Gastrocnemius medialis (tissue), 4 donors: ENCODE measurements at regions not wholly inside any gene's neighbourhood (a gene's known extent, or its start where the extent isn't known, plus 50 kb on each side); places are given as distances from the start of the nearest gene placed in this dataset.

Source experiments
- ATAC-seq, 2 donors: fragments of 150-250 bp; one replicate each; pipeline ENCODE4 v1.9.1; 2016
- DNase-seq, 2 donors: peaks; one replicate each; pipeline ENCODE4 v3.0.0-alpha.2; 2019
- H3K27ac ChIP-seq, 4 donors: fragments of 200-600 bp; sonication (generic); 1 replicate in 1 of 4; 2 replicates in 3 of 4; pipeline ENCODE4 v1.5.1; 2016 to 2018; ENCODE audit warnings: mild to moderate bottlenecking in 2 of 4, moderate library complexity in 1 of 4
- H3K27me3 ChIP-seq, 3 donors: fragments of 200-600 bp; sonication (generic) in 2 of 3; 1 replicate in 1 of 3; 2 replicates in 2 of 3; pipeline versions ENCODE4 v1.5.1 to v1.6.0; 2016 to 2019; ENCODE audit warnings: mild to moderate bottlenecking in 1 of 3, moderate library complexity in 1 of 3
- H3K36me3 ChIP-seq, 2 donors: fragments of 200-600 bp; sonication (generic) in 1 of 2; one replicate each; pipeline ENCODE4 v1.5.1; 2017 to 2018
- H3K4me1 ChIP-seq, 2 donors: fragments of 200-600 bp; sonication (generic) in 1 of 2; one replicate each; pipeline ENCODE4 v1.5.1; 2016 to 2017; ENCODE audit warnings: mild to moderate bottlenecking in 2 of 2
- H3K4me3 ChIP-seq, 4 donors: fragments of 200-600 bp; sonication (generic) in 3 of 4; 1 replicate in 1 of 4; 2 replicates in 3 of 4; pipeline ENCODE4 v1.5.1; 2016 to 2019; ENCODE audit warnings: mild to moderate bottlenecking in 2 of 4
- H3K9me3 ChIP-seq, 3 donors: fragments of 200-600 bp; sonication (generic) in 2 of 3; 1 replicate in 1 of 3; 2 replicates in 2 of 3; pipeline ENCODE4 v1.5.1; 2016 to 2019
- POLR2A ChIP-seq, 2 donors: fragments of 450-650 bp; IDR thresholded peaks; one replicate each; pipeline ENCODE4 v1.6.1; 2017; ENCODE audit warnings: antibody characterized with exemption in 2 of 2, mild to moderate bottlenecking in 2 of 2, moderate library complexity in 2 of 2
- in situ Hi-C, 4 donors: fragments of 200-750 bp; cut with MboI; loops; one replicate each; pipeline versions ENCODE4 v1.15.0 to v1.8.0; 2017; ENCODE audit warnings: low sequenced_read_pairs in 4 of 4
- intact Hi-C: fragments of 100-400 bp; cut with DNase I; formaldehyde crosslinking; loops from one replicate; pipeline ENCODE4 v1.15.1; 2023; ENCODE audit warnings: low total_unique reads
- TF ChIP-seq, protein P1 (sequence below), 5 experiments: fragments of 450-650 bp in 3 of 5; fragments of 200-600 bp in 2 of 5; sonication (generic) in 2 of 5; IDR thresholded peaks in 4 of 5; conservative IDR thresholded peaks in 1 of 5; 1 replicate in 4 of 5; 2 replicates in 1 of 5; pipeline ENCODE4 v1.5.1; 2016 to 2019; ENCODE audit warnings: antibody characterized with exemption in 5 of 5, mild to moderate bottlenecking in 3 of 5, moderate library complexity in 3 of 5

DNA sequence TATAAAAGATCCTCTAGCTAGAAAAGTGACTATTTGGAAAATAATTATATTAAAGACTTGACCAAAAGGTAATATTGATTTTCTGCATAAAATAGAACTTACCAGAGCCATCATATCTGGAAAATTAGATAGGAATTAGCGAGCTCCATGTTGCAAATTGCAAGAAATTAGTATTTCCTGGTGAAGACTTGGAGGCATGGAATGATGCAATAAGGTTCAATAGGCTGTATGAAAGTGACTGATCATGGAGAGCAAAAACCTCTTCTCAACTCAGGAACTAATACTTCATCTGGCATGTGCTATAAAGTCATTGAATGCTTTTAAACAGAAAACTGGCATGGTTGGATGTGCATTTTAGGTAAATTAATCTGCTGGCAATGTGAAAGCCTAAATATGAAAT is 66.3 kb upstream of the UFM1 start:
- Histone ChIP-seq H3K4me3 (no peak overlapping the region), H3K36me3 (no peaks in the 10 kb centered on the region), H3K4me1 (no peaks in the 10 kb centered on the region), H3K9me3 (no peaks in the 10 kb centered on the region), H3K27me3 (no peaks in the 10 kb centered on the region), H3K27ac (no peak overlapping the region)
- ATAC-seq (no peak), DNase-seq (no peak)
- in situ Hi-C loops (no loop called here), intact Hi-C loops (no loop called here)
- TF ChIP-seq, protein P1, sequence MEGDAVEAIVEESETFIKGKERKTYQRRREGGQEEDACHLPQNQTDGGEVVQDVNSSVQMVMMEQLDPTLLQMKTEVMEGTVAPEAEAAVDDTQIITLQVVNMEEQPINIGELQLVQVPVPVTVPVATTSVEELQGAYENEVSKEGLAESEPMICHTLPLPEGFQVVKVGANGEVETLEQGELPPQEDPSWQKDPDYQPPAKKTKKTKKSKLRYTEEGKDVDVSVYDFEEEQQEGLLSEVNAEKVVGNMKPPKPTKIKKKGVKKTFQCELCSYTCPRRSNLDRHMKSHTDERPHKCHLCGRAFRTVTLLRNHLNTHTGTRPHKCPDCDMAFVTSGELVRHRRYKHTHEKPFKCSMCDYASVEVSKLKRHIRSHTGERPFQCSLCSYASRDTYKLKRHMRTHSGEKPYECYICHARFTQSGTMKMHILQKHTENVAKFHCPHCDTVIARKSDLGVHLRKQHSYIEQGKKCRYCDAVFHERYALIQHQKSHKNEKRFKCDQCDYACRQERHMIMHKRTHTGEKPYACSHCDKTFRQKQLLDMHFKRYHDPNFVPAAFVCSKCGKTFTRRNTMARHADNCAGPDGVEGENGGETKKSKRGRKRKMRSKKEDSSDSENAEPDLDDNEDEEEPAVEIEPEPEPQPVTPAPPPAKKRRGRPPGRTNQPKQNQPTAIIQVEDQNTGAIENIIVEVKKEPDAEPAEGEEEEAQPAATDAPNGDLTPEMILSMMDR (IDR thresholded peaks at IDR 0.05 in 4 of 5, conservative IDR thresholded peaks at IDR 0.05 in 1 of 5): no peak
- no peak for TF ChIP-seq POLR2A (IDR thresholded peaks at IDR 0.05)

DNA sequence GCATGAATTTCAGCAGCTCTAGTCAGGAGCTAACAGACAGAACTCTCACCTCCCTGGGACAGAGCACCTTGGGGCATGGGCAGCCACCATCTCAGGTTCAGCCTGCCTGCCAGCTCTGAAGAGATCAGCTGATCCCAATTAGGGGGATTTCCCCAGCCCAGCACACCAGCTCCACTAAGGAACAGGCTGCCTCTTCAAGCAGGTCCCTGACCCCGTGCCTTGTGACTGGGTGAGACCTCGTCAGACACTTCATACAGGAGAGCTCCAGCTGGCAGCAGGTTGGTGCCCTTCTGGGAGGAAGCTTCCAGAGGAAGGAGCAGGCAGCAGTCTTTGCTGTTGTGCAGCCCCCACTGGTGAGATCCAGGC is 84.5 kb upstream of the UFM1 start:
- H3K27ac ChIP-seq: no peak overlapping the region
- TF ChIP-seq POLR2A (IDR thresholded peaks at IDR 0.05): no peak
- TF ChIP-seq, protein P1 (IDR thresholded peaks at IDR 0.05 in 4 of 5, conservative IDR thresholded peaks at IDR 0.05 in 1 of 5): no peak
- H3K4me3 ChIP-seq: no peak overlapping the region
- H3K4me1 ChIP-seq: no peaks in the 10 kb centered on the region
- intact Hi-C loops (no loop called here), in situ Hi-C loops (no loop called here)
- DNase-seq (no peak), ATAC-seq (no peak)
- H3K9me3 ChIP-seq: no peaks in the 10 kb centered on the region
- H3K36me3 ChIP-seq: no peaks in the 10 kb centered on the region
- no peaks in the 10 kb centered on the region for H3K27me3 ChIP-seq

- no peak overlapping the region for H3K4me3 ChIP-seq
- TF ChIP-seq, protein P1 (IDR thresholded peaks at IDR 0.05 in 4 of 5, conservative IDR thresholded peaks at IDR 0.05 in 1 of 5): no peak
- TF ChIP-seq POLR2A (IDR thresholded peaks at IDR 0.05): no peak
- in situ Hi-C loops (no loop called here), intact Hi-C loops (no loop called here)
- H3K36me3 ChIP-seq: no peaks in the 10 kb centered on the region
- no peak overlapping the region for H3K27ac ChIP-seq
- no peaks in the 10 kb centered on the region for H3K4me1 ChIP-seq
- H3K9me3 ChIP-seq: no peaks in the 10 kb centered on the region
- ATAC-seq (no peak), DNase-seq (no peak)
- no peaks in the 10 kb centered on the region for H3K27me3 ChIP-seq
Observed at GRCh38 chr13:38264363-38265131, 85.1 kb upstream of the UFM1 start.

- no peaks in the 10 kb centered on the region for H3K27me3 ChIP-seq
- no peak overlapping the region for H3K27ac ChIP-seq
- intact Hi-C loops: no loop called here
- no peaks in the 10 kb centered on the region for H3K9me3 ChIP-seq
- no peak for DNase-seq
- H3K4me1 ChIP-seq: no peaks in the 10 kb centered on the region
- in situ Hi-C loops: no loop called here
- no peaks in the 10 kb centered on the region for H3K36me3 ChIP-seq
- H3K4me3 ChIP-seq: no peak overlapping the region
- TF ChIP-seq POLR2A (IDR thresholded peaks at IDR 0.05): no peak
- TF ChIP-seq, protein P1 (IDR thresholded peaks at IDR 0.05 in 4 of 5, conservative IDR thresholded peaks at IDR 0.05 in 1 of 5): no peak
- ATAC-seq: no peak
Observed at GRCh38 chr13:38262211-38262610, 87.4 kb upstream of the UFM1 start.

DNA sequence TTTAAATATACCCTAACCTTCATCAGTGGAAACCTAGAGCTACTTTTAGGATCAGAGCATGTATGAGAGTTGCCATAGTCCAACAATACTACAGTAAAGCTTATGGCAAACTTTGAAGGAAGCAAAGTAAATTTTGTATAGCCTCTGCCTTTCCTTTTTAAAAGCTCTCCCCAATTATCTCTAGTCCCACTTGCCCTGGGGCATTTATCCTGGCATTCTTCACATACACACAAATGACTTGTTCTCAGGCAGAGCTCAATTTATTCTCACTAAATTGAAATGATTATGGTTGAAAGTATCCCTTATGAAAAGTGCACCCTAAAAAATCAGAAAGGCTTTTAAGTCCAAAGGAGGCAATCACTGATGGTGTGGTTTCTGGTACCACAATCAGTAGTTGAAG is 94.1 kb upstream of the UFM1 start:
- Histone ChIP-seq H3K27me3 (no peaks in the 10 kb centered on the region), H3K9me3 (no peaks in the 10 kb centered on the region), H3K4me3 (no peak overlapping the region), H3K36me3 (no peaks in the 10 kb centered on the region), H3K27ac (no peak overlapping the region), H3K4me1 (no peaks in the 10 kb centered on the region)
- no peak for TF ChIP-seq POLR2A (IDR thresholded peaks at IDR 0.05)
- TF ChIP-seq, protein P1 (IDR thresholded peaks at IDR 0.05 in 4 of 5, conservative IDR thresholded peaks at IDR 0.05 in 1 of 5): no peak
- DNase-seq (no peak), ATAC-seq (no peak)
- in situ Hi-C loops: no loop called here
- intact Hi-C loops: no loop called here
